ENCODE measurements at regions not wholly inside any gene's neighbourhood (a gene's known extent, or its start where the extent isn't known, plus 50 kb on each side); places are given as distances from the start of the nearest gene placed in this dataset.
"Not testable (repeated sequence)": the region's sequence is repeated elsewhere in the genome, so short reads cannot be mapped to it uniquely, and the experiment has no call there.

DNA sequence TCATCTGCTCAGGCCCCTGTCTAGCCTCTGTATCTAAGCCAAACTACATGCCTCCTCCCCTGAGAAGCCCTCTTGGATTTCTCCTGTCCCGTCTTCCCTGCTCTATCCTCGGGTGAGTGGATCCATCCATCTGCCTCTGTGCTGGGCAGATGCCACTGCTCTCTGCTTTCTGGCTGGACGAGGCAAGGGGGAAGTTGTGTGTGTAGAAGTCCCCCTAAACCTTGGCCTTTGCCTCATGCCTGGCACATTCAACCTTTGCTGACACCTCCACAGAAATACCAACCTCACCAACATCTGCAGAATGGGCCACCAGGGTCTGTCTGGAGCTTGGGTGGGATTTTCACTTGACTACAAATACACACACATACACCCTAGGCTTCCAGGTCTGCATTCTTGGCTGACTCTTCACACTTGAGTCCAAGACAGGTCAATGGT is 176.2 kb upstream of the TPTE start:
- H3K9me3 ChIP-seq (ENCODE audit: control insufficient read depth, low read length): peaks cover 33% of the 10 kb centered on the region
- not testable (repeated sequence) for H3K36me3 ChIP-seq (ENCODE audit: control insufficient read depth, insufficient read depth, low read length); H3K4me3 ChIP-seq (ENCODE audit: insufficient read depth, low read depth, low read length); H3K27ac ChIP-seq (ENCODE audit: insufficient read depth, low read depth, low read length, poor library complexity, severe bottlenecking); H3K4me1 ChIP-seq (ENCODE audit: control insufficient read depth, insufficient read depth, low read length); H3K27me3 ChIP-seq (ENCODE audit: control insufficient read depth, insufficient read depth, low read length, poor library complexity, severe bottlenecking)
- WGBS, 2 experiments: 57 to 72% methylated on average over 3 of the region's 3 CpGs

- not testable (repeated sequence) for H3K4me3 ChIP-seq (ENCODE audit: insufficient read depth, low read depth, low read length); H3K4me1 ChIP-seq (ENCODE audit: control insufficient read depth, insufficient read depth, low read length); H3K36me3 ChIP-seq (ENCODE audit: control insufficient read depth, insufficient read depth, low read length); H3K27ac ChIP-seq (ENCODE audit: insufficient read depth, low read depth, low read length, poor library complexity, severe bottlenecking); H3K27me3 ChIP-seq (ENCODE audit: control insufficient read depth, insufficient read depth, low read length, poor library complexity, severe bottlenecking)
- WGBS, 2 experiments: 63 to 73% methylated on average over 3 of the region's 5 CpGs
- H3K9me3 ChIP-seq (ENCODE audit: control insufficient read depth, low read length): peaks cover 31% of the 10 kb centered on the region
Observed at GRCh38 chr21:10346249-10346648, 175.1 kb upstream of the TPTE start.

DNA sequence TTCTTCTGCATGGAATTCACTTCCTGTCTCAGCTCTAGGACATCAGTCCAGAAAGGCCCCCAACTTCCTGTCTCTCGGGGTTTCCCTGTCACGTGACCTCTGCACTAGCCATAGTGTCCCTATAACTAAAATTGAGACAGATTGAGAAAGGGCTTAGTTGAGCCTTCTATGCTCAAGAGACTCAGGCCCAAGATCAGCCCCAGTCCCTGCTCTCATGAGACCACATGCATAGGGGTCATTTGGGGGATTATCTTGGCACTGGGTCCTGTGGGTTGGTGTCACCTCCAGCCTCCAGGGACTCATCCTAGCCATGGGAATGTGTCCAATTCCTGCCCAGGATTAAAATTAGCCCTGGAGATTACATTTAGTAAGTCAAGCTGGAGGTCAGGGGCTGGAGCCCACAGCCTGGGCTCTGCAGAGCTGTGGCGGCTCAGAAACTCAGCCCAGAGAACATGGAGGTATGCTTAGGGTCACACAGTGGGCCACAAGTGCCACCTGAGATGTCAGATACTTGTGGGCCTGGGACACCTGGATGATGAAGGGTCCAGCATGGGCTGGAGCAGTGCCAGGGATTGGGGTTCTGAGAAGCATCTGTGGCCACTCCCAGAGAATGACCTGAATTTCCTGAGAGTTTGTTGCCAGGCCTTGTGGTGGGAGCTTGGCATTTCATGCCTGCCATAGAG is 174.3 kb upstream of the TPTE start:
- not testable (repeated sequence) for H3K4me3 ChIP-seq (ENCODE audit: insufficient read depth, low read depth, low read length); H3K27me3 ChIP-seq (ENCODE audit: control insufficient read depth, insufficient read depth, low read length, poor library complexity, severe bottlenecking); H3K36me3 ChIP-seq (ENCODE audit: control insufficient read depth, insufficient read depth, low read length); H3K27ac ChIP-seq (ENCODE audit: insufficient read depth, low read depth, low read length, poor library complexity, severe bottlenecking); H3K4me1 ChIP-seq (ENCODE audit: control insufficient read depth, insufficient read depth, low read length)
- 77 to 81% methylated on average over 3 of the region's 3 CpGs for WGBS, 2 experiments
- peaks cover 35% of the 10 kb centered on the region for H3K9me3 ChIP-seq (ENCODE audit: control insufficient read depth, low read length)

DNA sequence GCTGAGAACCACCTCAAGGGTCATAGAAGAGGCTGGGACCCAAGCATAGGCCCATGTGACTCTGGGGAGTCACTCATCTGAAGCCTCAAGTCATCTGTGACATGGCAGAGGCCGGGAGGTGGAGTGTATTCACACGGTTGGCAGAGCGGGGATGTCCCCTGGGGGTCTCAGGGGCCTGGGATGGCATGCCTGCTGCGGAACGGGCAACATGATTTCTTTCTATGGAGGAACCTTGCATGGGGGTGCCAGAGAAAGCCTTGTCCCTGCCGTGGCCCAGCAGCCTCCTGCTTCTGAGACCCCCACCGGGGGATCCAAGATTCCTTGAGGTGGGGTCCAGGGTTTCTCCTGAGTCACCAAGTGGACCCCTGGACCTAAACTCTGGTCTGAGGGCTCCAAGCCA is 173.7 kb upstream of the TPTE start:
- 73 to 76% methylated on average over 7 of the region's 7 CpGs for WGBS, 2 experiments
- H3K9me3 ChIP-seq (ENCODE audit: control insufficient read depth, low read length): peaks cover 35% of the 10 kb centered on the region
- H3K27me3 ChIP-seq (ENCODE audit: control insufficient read depth, insufficient read depth, low read length, poor library complexity, severe bottlenecking); H3K4me3 ChIP-seq (ENCODE audit: insufficient read depth, low read depth, low read length); H3K4me1 ChIP-seq (ENCODE audit: control insufficient read depth, insufficient read depth, low read length); H3K36me3 ChIP-seq (ENCODE audit: control insufficient read depth, insufficient read depth, low read length); H3K27ac ChIP-seq (ENCODE audit: insufficient read depth, low read depth, low read length, poor library complexity, severe bottlenecking): not testable (repeated sequence)

- H3K27ac ChIP-seq (ENCODE audit: insufficient read depth, low read depth, low read length, poor library complexity, severe bottlenecking); H3K4me3 ChIP-seq (ENCODE audit: insufficient read depth, low read depth, low read length); H3K36me3 ChIP-seq (ENCODE audit: control insufficient read depth, insufficient read depth, low read length); H3K27me3 ChIP-seq (ENCODE audit: control insufficient read depth, insufficient read depth, low read length, poor library complexity, severe bottlenecking); H3K4me1 ChIP-seq (ENCODE audit: control insufficient read depth, insufficient read depth, low read length): not testable (repeated sequence)
- H3K9me3 ChIP-seq (ENCODE audit: control insufficient read depth, low read length): peaks cover 33% of the 10 kb centered on the region
- 48 to 58% methylated on average over 3 of the region's 3 CpGs for WGBS, 2 experiments
Observed at GRCh38 chr21:10348150-10348549, 173.2 kb upstream of the TPTE start.

- H3K4me1 ChIP-seq (ENCODE audit: control insufficient read depth, insufficient read depth, low read length); H3K4me3 ChIP-seq (ENCODE audit: insufficient read depth, low read depth, low read length); H3K27me3 ChIP-seq (ENCODE audit: control insufficient read depth, insufficient read depth, low read length, poor library complexity, severe bottlenecking); H3K36me3 ChIP-seq (ENCODE audit: control insufficient read depth, insufficient read depth, low read length); H3K27ac ChIP-seq (ENCODE audit: insufficient read depth, low read depth, low read length, poor library complexity, severe bottlenecking): not testable (repeated sequence)
- 49 to 50% methylated on average over 5 of the region's 5 CpGs for WGBS, 2 experiments
- peaks cover 43% of the 10 kb centered on the region for H3K9me3 ChIP-seq (ENCODE audit: control insufficient read depth, low read length)
Observed at GRCh38 chr21:10354851-10355578, 166.4 kb upstream of the TPTE start.

DNA sequence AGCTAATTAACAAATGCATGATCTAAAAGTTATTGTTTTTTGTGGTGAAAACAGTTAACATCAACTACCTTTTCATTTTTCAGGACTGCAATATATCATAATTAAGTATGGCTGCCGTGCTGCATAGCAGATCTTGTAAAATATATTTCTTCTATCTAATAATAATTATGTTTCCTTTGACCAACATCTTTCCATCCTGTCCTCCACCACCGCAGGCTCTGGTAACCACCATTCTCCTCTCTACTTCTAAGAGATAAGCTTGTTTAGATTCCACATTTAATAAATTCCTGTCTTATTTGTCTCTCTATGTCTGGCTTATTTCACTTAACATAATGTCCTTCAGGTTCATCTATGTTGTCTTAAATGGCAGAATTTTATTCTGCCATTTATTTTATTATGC is 162.3 kb upstream of the TPTE start:
- not testable (repeated sequence) for H3K27ac ChIP-seq (ENCODE audit: insufficient read depth, low read depth, low read length, poor library complexity, severe bottlenecking); H3K4me3 ChIP-seq (ENCODE audit: insufficient read depth, low read depth, low read length); H3K4me1 ChIP-seq (ENCODE audit: control insufficient read depth, insufficient read depth, low read length); H3K27me3 ChIP-seq (ENCODE audit: control insufficient read depth, insufficient read depth, low read length, poor library complexity, severe bottlenecking); H3K36me3 ChIP-seq (ENCODE audit: control insufficient read depth, insufficient read depth, low read length)
- WGBS, 2 experiments: 62 to 79% methylated on average over 1 to 2 of the region's 2 CpGs
- H3K9me3 ChIP-seq (ENCODE audit: control insufficient read depth, low read length): peaks cover 58% of the 10 kb centered on the region

DNA sequence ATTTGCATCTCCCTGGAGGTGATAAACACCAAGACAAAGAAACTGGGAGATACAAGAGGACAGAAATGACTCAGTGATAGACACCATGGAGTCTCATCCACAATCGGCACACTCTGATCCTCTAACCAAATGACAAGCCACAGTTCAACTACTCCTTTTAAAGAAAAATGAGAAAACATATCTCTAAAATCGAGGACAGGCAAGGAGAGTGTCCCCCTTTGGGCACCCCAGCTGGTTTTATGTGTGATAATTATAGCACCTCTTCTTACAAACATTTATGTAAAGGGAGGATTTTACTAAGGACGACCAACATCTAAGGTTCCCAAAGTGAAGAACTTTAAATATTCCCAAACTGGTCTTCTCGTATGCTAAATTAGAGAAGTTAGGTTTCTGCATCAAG is 161.5 kb upstream of the TPTE start:
- H3K4me3 ChIP-seq (ENCODE audit: insufficient read depth, low read depth, low read length): not testable (repeated sequence)

GRCh38 chr21:10361214-10361736 is 160.1 kb upstream of the TPTE start:
- not testable (repeated sequence) for H3K4me3 ChIP-seq (ENCODE audit: insufficient read depth, low read depth, low read length); H3K4me1 ChIP-seq (ENCODE audit: control insufficient read depth, insufficient read depth, low read length); H3K36me3 ChIP-seq (ENCODE audit: control insufficient read depth, insufficient read depth, low read length); H3K27me3 ChIP-seq (ENCODE audit: control insufficient read depth, insufficient read depth, low read length, poor library complexity, severe bottlenecking); H3K27ac ChIP-seq (ENCODE audit: insufficient read depth, low read depth, low read length, poor library complexity, severe bottlenecking)
- H3K9me3 ChIP-seq (ENCODE audit: control insufficient read depth, low read length): peaks cover 43% of the 10 kb centered on the region
- no CpG with 5 or more reads among the region's 3 CpGs for WGBS, 2 experiments

More for the DNA sequence above, 161.5 kb upstream of the TPTE start:
- H3K27ac ChIP-seq (ENCODE audit: insufficient read depth, low read depth, low read length, poor library complexity, severe bottlenecking); H3K36me3 ChIP-seq (ENCODE audit: control insufficient read depth, insufficient read depth, low read length); H3K27me3 ChIP-seq (ENCODE audit: control insufficient read depth, insufficient read depth, low read length, poor library complexity, severe bottlenecking); H3K4me1 ChIP-seq (ENCODE audit: control insufficient read depth, insufficient read depth, low read length): not testable (repeated sequence)
- WGBS, 2 experiments: 48% methylated on average over 2 to 3 of the region's 4 CpGs
- peaks cover 52% of the 10 kb centered on the region for H3K9me3 ChIP-seq (ENCODE audit: control insufficient read depth, low read length)

- not testable (repeated sequence) for H3K27ac ChIP-seq (ENCODE audit: insufficient read depth, low read depth, low read length, poor library complexity, severe bottlenecking); H3K27me3 ChIP-seq (ENCODE audit: control insufficient read depth, insufficient read depth, low read length, poor library complexity, severe bottlenecking); H3K4me1 ChIP-seq (ENCODE audit: control insufficient read depth, insufficient read depth, low read length); H3K4me3 ChIP-seq (ENCODE audit: insufficient read depth, low read depth, low read length); H3K36me3 ChIP-seq (ENCODE audit: control insufficient read depth, insufficient read depth, low read length)
- H3K9me3 ChIP-seq (ENCODE audit: control insufficient read depth, low read length): peaks cover 36% of the 10 kb centered on the region
- WGBS, 2 experiments: 73 to 75% methylated on average over 9 of the region's 9 CpGs
Observed at GRCh38 chr21:10362816-10363215, 158.6 kb upstream of the TPTE start.
